HG02885 (cell line): ENCODE measurements at regions not wholly inside any gene's neighbourhood (a gene's known extent, or its start where the extent isn't known, plus 50 kb on each side); places are given as distances from the start of the nearest gene placed in this dataset.

ENCODE experiments used
- ATAC-seq: cut with Tn5 transposase; IDR thresholded peaks from one replicate; pipeline ENCODE4 v1.9.1; 2021; ENCODE audit warnings: mild to moderate bottlenecking; ENCODE audit not compliant: unreplicated experiment, poor library complexity

GRCh38 chr6:163843218-163843617, 428.7 kb downstream of the QKI start:
- ATAC-seq: no peak

GRCh38 chr6:163842467-163842866, 427.9 kb downstream of the QKI start:
- ATAC-seq: no peak

- no peak for ATAC-seq
Measured at GRCh38 chr6:163841733-163842132, 427.2 kb downstream of the QKI start.

- no peak for ATAC-seq
Measured at GRCh38 chr6:163841326-163841725, 426.8 kb downstream of the QKI start.

- no peak for ATAC-seq
Measured at GRCh38 chr6:163840880-163841279, 426.4 kb downstream of the QKI start.

GRCh38 chr6:163839296-163839695, 424.8 kb downstream of the QKI start:
- no peak for ATAC-seq

- no peak for ATAC-seq
Measured at GRCh38 chr6:163837691-163838431, 423.3 kb downstream of the QKI start.

- ATAC-seq: no peak
Measured at GRCh38 chr6:163836876-163837690, 422.6 kb downstream of the QKI start.

- no peak for ATAC-seq
Measured at GRCh38 chr6:163835439-163836171, 421.1 kb downstream of the QKI start.

GRCh38 chr6:163834226-163834970, 419.9 kb downstream of the QKI start:
- ATAC-seq: no peak

- no peak for ATAC-seq
Measured at GRCh38 chr6:163831736-163832135, 417.2 kb downstream of the QKI start.

- no peak for ATAC-seq
Measured at GRCh38 chr6:163830641-163831040, 416.1 kb downstream of the QKI start.

- no peak for ATAC-seq
Measured at GRCh38 chr6:163828038-163828795, 413.7 kb downstream of the QKI start.

- no peak for ATAC-seq
Measured at GRCh38 chr6:163827143-163827542, 412.6 kb downstream of the QKI start.

- no peak for ATAC-seq
Measured at GRCh38 chr6:163826629-163827028, 412.1 kb downstream of the QKI start.

- ATAC-seq: no peak
Measured at GRCh38 chr6:163825033-163825432, 410.5 kb downstream of the QKI start.

GRCh38 chr6:163823577-163823976, 409.1 kb downstream of the QKI start:
- no peak for ATAC-seq

- no peak for ATAC-seq
Measured at GRCh38 chr6:163820745-163821458, 406.4 kb downstream of the QKI start.

GRCh38 chr6:163820171-163820570, 405.7 kb downstream of the QKI start:
- ATAC-seq: no peak
